ENCODE measurements at regions not wholly inside any gene's neighbourhood (a gene's known extent, or its start where the extent isn't known, plus 50 kb on each side); places are given as distances from the start of the nearest gene placed in this dataset.

DNA sequence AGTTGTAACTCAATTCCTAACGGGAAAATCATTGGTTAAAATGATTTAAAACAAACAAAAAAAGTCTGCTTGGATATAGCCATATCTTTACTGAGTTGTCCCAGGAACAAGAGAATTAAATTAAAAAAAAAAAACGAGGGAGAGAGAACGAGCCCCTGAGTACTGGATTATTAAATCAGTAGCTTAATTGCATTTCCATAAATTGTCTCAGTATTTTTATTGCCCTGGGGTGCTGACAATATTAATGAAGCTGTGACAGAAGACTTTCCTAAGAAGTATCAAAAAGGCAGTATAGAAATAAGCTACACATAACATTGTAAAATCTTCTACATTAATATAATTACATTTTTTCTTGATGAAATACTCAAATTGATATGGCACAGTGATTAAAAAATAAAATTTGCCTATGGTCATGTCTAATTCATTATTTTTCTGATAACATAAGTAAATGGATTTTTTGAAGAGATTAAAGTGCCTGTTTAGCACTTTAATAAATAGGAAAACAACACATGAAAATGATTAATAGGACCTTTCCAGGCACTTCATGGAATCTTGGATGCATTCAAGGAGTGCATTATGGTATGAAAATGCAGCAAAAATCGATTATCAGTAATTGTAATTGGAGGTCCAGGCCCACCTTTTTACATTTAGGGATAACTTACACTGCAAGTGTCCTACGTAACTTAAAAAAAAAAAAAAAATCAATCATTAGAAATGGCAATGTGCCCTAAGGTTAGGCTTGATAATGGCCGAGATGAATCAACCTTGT lies 2233.4 kb downstream of the ARAP2 start:
- H3K27ac ChIP-seq = no peak overlapping the region
- no peak for TF ChIP-seq ZFX (IDR thresholded peaks at IDR 0.05; ENCODE audit: borderline replicate concordance)
- TF ChIP-seq, protein P1, sequence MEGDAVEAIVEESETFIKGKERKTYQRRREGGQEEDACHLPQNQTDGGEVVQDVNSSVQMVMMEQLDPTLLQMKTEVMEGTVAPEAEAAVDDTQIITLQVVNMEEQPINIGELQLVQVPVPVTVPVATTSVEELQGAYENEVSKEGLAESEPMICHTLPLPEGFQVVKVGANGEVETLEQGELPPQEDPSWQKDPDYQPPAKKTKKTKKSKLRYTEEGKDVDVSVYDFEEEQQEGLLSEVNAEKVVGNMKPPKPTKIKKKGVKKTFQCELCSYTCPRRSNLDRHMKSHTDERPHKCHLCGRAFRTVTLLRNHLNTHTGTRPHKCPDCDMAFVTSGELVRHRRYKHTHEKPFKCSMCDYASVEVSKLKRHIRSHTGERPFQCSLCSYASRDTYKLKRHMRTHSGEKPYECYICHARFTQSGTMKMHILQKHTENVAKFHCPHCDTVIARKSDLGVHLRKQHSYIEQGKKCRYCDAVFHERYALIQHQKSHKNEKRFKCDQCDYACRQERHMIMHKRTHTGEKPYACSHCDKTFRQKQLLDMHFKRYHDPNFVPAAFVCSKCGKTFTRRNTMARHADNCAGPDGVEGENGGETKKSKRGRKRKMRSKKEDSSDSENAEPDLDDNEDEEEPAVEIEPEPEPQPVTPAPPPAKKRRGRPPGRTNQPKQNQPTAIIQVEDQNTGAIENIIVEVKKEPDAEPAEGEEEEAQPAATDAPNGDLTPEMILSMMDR (IDR thresholded peaks at IDR 0.05) = no peak

GRCh38 chr4:34035225-34035624 lies 2209.1 kb downstream of the ARAP2 start:
- H3K27ac ChIP-seq = no peak overlapping the region
- TF ChIP-seq, protein P1 (IDR thresholded peaks at IDR 0.05) = no peak
- no peak for TF ChIP-seq ZFX (IDR thresholded peaks at IDR 0.05; ENCODE audit: borderline replicate concordance)

DNA sequence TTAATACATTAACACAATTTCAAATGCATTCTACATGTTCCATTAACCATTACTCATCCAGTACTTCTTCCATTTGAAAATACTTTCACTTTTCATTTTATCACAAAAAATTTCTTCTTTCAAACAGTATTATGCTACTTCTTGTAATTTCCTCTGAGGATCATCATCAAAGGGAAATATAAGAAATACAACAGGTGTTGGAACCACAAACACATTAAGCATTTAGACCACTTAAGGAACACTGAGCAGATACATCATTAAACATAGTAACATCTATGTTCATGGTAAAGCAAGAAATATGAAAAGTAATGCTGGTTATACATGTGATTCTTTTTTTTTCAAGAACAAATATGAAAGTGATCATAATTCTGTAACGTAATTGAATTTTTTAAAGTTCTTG lies 2207.0 kb downstream of the ARAP2 start:
- no peak for TF ChIP-seq ZFX (IDR thresholded peaks at IDR 0.05; ENCODE audit: borderline replicate concordance)
- TF ChIP-seq, protein P1 (IDR thresholded peaks at IDR 0.05) = no peak
- no peak overlapping the region for H3K27ac ChIP-seq

- H3K27ac ChIP-seq = no peak overlapping the region
- no peak for TF ChIP-seq ZFX (IDR thresholded peaks at IDR 0.05; ENCODE audit: borderline replicate concordance)
- TF ChIP-seq, protein P1 (IDR thresholded peaks at IDR 0.05) = no peak
Measured at GRCh38 chr4:34039766-34040165, 2204.5 kb downstream of the ARAP2 start.

GRCh38 chr4:34043131-34043530 lies 2201.2 kb downstream of the ARAP2 start:
- no peak overlapping the region for H3K27ac ChIP-seq
- no peak for TF ChIP-seq ZFX (IDR thresholded peaks at IDR 0.05; ENCODE audit: borderline replicate concordance)
- TF ChIP-seq, protein P1 (IDR thresholded peaks at IDR 0.05) = no peak

DNA sequence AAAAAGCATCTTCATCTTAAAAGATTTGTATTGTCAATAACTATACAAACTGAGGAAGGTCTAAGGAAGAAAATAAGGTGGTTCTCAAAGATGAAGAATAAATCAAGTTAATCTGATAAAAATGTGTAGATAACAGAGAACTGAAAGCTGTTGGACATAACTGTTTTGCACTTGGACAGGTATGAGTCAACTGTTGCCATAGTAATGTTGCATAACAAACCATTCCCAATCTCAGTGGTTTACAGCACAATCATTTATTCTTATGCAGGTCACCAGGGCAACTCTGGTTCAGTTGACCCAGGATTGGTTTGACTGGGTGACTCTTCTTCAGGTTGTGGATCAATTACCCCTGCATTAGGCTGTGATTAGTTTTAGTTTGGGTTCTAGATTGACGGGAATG lies 2197.7 kb downstream of the ARAP2 start:
- no peak overlapping the region for H3K27ac ChIP-seq
- TF ChIP-seq, protein P1 (IDR thresholded peaks at IDR 0.05) = no peak
- no peak for TF ChIP-seq ZFX (IDR thresholded peaks at IDR 0.05; ENCODE audit: borderline replicate concordance)

GRCh38 chr4:34047363-34047762 lies 2197.0 kb downstream of the ARAP2 start:
- H3K27ac ChIP-seq = no peak overlapping the region
- TF ChIP-seq ZFX (IDR thresholded peaks at IDR 0.05; ENCODE audit: borderline replicate concordance) = no peak
- TF ChIP-seq, protein P1 (IDR thresholded peaks at IDR 0.05) = no peak

All from 22Rv1 (cell line).